ENCODE measurements at regions not wholly inside any gene's neighbourhood (a gene's known extent, or its start where the extent isn't known, plus 50 kb on each side); places are given as distances from the start of the nearest gene placed in this dataset.

- TF ChIP-seq CHD7 (IDR thresholded peaks at IDR 0.05; ENCODE audit: insufficient replicate concordance, low read length) (no peak), CBX5 (IDR thresholded peaks at IDR 0.05; ENCODE audit: low read depth, low read length) (no peak)
Observed at GRCh38 chr2:195016841-195017240, 640.2 kb upstream of the SLC39A10 start (continued).
